Hepatocyte (in vitro differentiated cells): ENCODE measurements at regions not wholly inside any gene's neighbourhood (a gene's known extent, or its start where the extent isn't known, plus 50 kb on each side); places are given as distances from the start of the nearest gene placed in this dataset.

Source experiments
- EZH2phosphoT487 ChIP-seq: fragments of 200-600 bp; sonication (generic); IDR thresholded peaks from one replicate; pipeline ENCODE4 v1.6.1; 2018; ENCODE audit warnings: antibody characterized with exemption, mild to moderate bottlenecking, low read depth, moderate library complexity; ENCODE audit not compliant: unreplicated experiment, severe bottlenecking
- TF ChIP-seq, protein P1 (sequence below): fragments of 200-600 bp; sonication (generic); IDR thresholded peaks from 2 replicates; pipeline ENCODE4 v1.5.1; 2016; ENCODE audit warnings: antibody characterized with exemption, mild to moderate bottlenecking; ENCODE audit not compliant: poor library complexity

DNA sequence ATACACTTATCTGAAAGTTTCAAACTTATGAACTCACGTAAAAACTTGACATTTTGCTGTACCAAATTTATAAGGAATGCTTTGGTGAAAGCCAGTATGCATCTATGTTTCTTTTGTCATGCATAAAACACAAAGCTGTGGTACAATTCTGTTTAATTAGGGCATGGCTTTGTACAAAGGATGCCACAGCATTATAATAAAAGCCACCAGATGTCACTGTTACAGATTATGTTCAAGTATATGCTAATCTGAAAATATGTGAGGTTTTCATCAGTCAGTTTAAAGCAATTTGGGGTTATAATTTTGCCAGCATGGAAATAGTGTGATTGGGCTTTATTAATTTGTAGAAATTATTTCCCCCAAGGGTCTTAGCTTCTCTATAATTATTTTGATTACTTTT is 69.0 kb downstream of the ATOH1 start:
- TF ChIP-seq, protein P1, sequence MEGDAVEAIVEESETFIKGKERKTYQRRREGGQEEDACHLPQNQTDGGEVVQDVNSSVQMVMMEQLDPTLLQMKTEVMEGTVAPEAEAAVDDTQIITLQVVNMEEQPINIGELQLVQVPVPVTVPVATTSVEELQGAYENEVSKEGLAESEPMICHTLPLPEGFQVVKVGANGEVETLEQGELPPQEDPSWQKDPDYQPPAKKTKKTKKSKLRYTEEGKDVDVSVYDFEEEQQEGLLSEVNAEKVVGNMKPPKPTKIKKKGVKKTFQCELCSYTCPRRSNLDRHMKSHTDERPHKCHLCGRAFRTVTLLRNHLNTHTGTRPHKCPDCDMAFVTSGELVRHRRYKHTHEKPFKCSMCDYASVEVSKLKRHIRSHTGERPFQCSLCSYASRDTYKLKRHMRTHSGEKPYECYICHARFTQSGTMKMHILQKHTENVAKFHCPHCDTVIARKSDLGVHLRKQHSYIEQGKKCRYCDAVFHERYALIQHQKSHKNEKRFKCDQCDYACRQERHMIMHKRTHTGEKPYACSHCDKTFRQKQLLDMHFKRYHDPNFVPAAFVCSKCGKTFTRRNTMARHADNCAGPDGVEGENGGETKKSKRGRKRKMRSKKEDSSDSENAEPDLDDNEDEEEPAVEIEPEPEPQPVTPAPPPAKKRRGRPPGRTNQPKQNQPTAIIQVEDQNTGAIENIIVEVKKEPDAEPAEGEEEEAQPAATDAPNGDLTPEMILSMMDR: peak; percentile 40
- TF ChIP-seq EZH2phosphoT487: no peak
